Ishikawa (cell line): ENCODE measurements at regions not wholly inside any gene's neighbourhood (a gene's known extent, or its start where the extent isn't known, plus 50 kb on each side); places are given as distances from the start of the nearest gene placed in this dataset.

Source experiments
- CEBPB ChIP-seq: IDR thresholded peaks from 2 replicates; pipeline ENCODE4 v1.6.1; 2012
- CREB1 ChIP-seq: IDR thresholded peaks from 2 replicates; pipeline ENCODE4 v1.6.1; 2012; ENCODE audit warnings: low read depth
- EGR1 ChIP-seq: IDR thresholded peaks from 2 replicates; pipeline ENCODE4 v1.6.1; 2012
- EP300 ChIP-seq: IDR thresholded peaks from 2 replicates; pipeline ENCODE4 v1.6.1; 2012; ENCODE audit warnings: borderline replicate concordance
- NFIC ChIP-seq: IDR thresholded peaks from 2 replicates; pipeline ENCODE4 v1.6.1; 2012
- RAD21 ChIP-seq: IDR thresholded peaks from 2 replicates; pipeline ENCODE4 v1.6.1; 2012; ENCODE audit warnings: low read depth
- TAF1 ChIP-seq: IDR thresholded peaks from 2 replicates; pipeline ENCODE4 v1.6.1; 2012; ENCODE audit warnings: low read depth, mild to moderate bottlenecking
- TCF12 ChIP-seq: IDR thresholded peaks from 2 replicates; pipeline ENCODE4 v1.6.1; 2012; ENCODE audit warnings: low read depth
- YY1 ChIP-seq: IDR thresholded peaks from 2 replicates; pipeline ENCODE4 v1.6.1; 2012; ENCODE audit warnings: low read depth
- ZBTB7A ChIP-seq: IDR thresholded peaks from 2 replicates; pipeline ENCODE4 v1.6.1; 2012; ENCODE audit warnings: low read depth
- TF ChIP-seq, protein P1 (sequence below): IDR thresholded peaks from 2 replicates; pipeline ENCODE4 v1.6.1; 2012
- TF ChIP-seq, protein P2 (sequence below): IDR thresholded peaks from 2 replicates; pipeline ENCODE4 v1.6.1; 2012; ENCODE audit warnings: low read depth, mild to moderate bottlenecking
- TF ChIP-seq, protein P3 (sequence below): IDR thresholded peaks from 2 replicates; pipeline ENCODE4 v1.6.1; 2012

DNA sequence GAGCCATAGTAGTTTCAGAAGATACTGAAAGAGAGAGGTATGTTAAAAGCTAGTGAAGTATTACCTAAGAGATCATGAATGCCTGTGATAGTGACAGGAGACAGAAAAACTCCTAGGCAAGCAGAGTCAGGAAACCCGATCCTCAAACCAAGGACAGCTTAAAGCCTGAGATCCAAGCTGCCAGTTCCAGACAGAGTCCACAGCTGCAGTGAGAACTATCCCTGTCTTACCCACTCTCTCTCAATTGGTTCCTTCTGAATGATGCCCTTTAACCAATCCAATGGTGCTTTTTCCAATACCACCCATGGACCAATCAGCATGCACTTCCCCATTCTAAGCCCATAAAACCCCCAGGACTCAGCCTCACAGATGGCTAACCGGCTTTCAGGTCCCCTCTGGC, 90.4 kb upstream of the PCDH10 start:
- TF ChIP-seq CEBPB (no peak), EP300 (no peak), TAF1 (no peak), RAD21 (no peak), CREB1 (no peak), EGR1 (no peak), TCF12 (no peak), NFIC (no peak), YY1 (no peak), ZBTB7A (no peak)
- TF ChIP-seq, protein P1, sequence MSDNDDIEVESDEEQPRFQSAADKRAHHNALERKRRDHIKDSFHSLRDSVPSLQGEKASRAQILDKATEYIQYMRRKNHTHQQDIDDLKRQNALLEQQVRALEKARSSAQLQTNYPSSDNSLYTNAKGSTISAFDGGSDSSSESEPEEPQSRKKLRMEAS, result no peak
- TF ChIP-seq, protein P2, sequence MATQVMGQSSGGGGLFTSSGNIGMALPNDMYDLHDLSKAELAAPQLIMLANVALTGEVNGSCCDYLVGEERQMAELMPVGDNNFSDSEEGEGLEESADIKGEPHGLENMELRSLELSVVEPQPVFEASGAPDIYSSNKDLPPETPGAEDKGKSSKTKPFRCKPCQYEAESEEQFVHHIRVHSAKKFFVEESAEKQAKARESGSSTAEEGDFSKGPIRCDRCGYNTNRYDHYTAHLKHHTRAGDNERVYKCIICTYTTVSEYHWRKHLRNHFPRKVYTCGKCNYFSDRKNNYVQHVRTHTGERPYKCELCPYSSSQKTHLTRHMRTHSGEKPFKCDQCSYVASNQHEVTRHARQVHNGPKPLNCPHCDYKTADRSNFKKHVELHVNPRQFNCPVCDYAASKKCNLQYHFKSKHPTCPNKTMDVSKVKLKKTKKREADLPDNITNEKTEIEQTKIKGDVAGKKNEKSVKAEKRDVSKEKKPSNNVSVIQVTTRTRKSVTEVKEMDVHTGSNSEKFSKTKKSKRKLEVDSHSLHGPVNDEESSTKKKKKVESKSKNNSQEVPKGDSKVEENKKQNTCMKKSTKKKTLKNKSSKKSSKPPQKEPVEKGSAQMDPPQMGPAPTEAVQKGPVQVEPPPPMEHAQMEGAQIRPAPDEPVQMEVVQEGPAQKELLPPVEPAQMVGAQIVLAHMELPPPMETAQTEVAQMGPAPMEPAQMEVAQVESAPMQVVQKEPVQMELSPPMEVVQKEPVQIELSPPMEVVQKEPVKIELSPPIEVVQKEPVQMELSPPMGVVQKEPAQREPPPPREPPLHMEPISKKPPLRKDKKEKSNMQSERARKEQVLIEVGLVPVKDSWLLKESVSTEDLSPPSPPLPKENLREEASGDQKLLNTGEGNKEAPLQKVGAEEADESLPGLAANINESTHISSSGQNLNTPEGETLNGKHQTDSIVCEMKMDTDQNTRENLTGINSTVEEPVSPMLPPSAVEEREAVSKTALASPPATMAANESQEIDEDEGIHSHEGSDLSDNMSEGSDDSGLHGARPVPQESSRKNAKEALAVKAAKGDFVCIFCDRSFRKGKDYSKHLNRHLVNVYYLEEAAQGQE, result no peak
- TF ChIP-seq, protein P3, sequence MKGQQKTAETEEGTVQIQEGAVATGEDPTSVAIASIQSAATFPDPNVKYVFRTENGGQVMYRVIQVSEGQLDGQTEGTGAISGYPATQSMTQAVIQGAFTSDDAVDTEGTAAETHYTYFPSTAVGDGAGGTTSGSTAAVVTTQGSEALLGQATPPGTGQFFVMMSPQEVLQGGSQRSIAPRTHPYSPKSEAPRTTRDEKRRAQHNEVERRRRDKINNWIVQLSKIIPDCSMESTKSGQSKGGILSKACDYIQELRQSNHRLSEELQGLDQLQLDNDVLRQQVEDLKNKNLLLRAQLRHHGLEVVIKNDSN, result no peak
